ENCODE measurements at regions not wholly inside any gene's neighbourhood (a gene's known extent, or its start where the extent isn't known, plus 50 kb on each side); places are given as distances from the start of the nearest gene placed in this dataset.

GRCh38 chr7:93044147-93044810 lies 73.5 kb downstream of the SAMD9 start:
- intact Hi-C loops (cut with DNase I) = no loop called here
- no peak overlapping the region for H3K4me3 ChIP-seq (ENCODE audit: low read length in 3 of 3)
- FAIRE-seq (no peak), DNase-seq (no peak)
- H3K4me1 ChIP-seq (ENCODE audit: control insufficient read depth in 2 of 3, insufficient read depth in 2 of 3, low read depth in 1 of 3, low read length in 3 of 3) = peaks cover 0 to 2% (median 0%) of the 10 kb centered on the region in 3 donors
- H3K27ac ChIP-seq (ENCODE audit: low read depth in 2 of 2, low read length in 2 of 2) = no peak overlapping the region
- H3K36me3 ChIP-seq (ENCODE audit: control insufficient read depth in 2 of 3, insufficient read depth in 3 of 3, low read length in 3 of 3) = no peaks in the 10 kb centered on the region
- H3K9me3 ChIP-seq (ENCODE audit: control insufficient read depth in 2 of 3, insufficient read depth in 1 of 3, low read length in 3 of 3) = no peaks in the 10 kb centered on the region
- H3K27me3 ChIP-seq (ENCODE audit: control insufficient read depth, insufficient read depth, low read length) = no peaks in the 10 kb centered on the region
- TF ChIP-seq, protein P1, sequence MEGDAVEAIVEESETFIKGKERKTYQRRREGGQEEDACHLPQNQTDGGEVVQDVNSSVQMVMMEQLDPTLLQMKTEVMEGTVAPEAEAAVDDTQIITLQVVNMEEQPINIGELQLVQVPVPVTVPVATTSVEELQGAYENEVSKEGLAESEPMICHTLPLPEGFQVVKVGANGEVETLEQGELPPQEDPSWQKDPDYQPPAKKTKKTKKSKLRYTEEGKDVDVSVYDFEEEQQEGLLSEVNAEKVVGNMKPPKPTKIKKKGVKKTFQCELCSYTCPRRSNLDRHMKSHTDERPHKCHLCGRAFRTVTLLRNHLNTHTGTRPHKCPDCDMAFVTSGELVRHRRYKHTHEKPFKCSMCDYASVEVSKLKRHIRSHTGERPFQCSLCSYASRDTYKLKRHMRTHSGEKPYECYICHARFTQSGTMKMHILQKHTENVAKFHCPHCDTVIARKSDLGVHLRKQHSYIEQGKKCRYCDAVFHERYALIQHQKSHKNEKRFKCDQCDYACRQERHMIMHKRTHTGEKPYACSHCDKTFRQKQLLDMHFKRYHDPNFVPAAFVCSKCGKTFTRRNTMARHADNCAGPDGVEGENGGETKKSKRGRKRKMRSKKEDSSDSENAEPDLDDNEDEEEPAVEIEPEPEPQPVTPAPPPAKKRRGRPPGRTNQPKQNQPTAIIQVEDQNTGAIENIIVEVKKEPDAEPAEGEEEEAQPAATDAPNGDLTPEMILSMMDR (IDR thresholded peaks at IDR 0.05; ENCODE audit: borderline replicate concordance, extremely low read depth, insufficient read depth) = no peak
- H3K9ac ChIP-seq (ENCODE audit: low read length in 3 of 3) = no peak overlapping the region

- TF ChIP-seq, protein P1 (IDR thresholded peaks at IDR 0.05; ENCODE audit: borderline replicate concordance, extremely low read depth, insufficient read depth) = no peak
- no peak for FAIRE-seq
Measured at GRCh38 chr7:93043385-93043985, 74.3 kb downstream of the SAMD9 start.

DNA sequence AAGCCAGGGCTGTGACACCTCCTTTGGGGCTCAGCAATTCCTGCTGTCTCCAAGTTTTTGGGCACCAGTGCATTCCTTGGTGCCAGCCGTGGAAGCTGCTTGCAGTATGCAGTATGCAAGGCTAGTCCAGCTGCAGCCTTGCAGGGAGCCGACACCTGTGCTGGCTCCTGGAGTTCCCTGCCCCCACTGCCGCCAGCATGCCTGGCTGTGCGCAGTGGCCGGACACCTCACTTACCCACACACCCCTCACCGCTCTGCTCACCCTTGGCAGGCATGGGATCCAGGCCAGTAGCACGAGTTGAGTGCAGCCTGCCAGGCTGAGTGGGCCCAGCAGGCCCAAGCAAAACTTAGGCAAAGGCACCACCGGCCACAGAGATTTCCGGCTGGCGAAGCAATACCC lies 77.4 kb downstream of the SAMD9 start:
- FAIRE-seq = no peak
- Histone ChIP-seq H3K4me3 (ENCODE audit: low read length in 3 of 3) (no peak overlapping the region), H3K36me3 (ENCODE audit: control insufficient read depth in 2 of 3, insufficient read depth in 3 of 3, low read length in 3 of 3) (no peaks in the 10 kb centered on the region), H3K9me3 (ENCODE audit: control insufficient read depth in 2 of 3, insufficient read depth in 1 of 3, low read length in 3 of 3) (no peaks in the 10 kb centered on the region), H3K4me1 (ENCODE audit: control insufficient read depth in 2 of 3, insufficient read depth in 2 of 3, low read depth in 1 of 3, low read length in 3 of 3) (peaks cover 0 to 2% (median 0%) of the 10 kb centered on the region in 3 donors), H3K27ac (ENCODE audit: low read depth in 2 of 2, low read length in 2 of 2) (no peak overlapping the region), H3K9ac (ENCODE audit: low read length in 3 of 3) (no peak overlapping the region), H3K27me3 (ENCODE audit: control insufficient read depth, insufficient read depth, low read length) (no peaks in the 10 kb centered on the region)
- TF ChIP-seq, protein P1 (IDR thresholded peaks at IDR 0.05; ENCODE audit: borderline replicate concordance, extremely low read depth, insufficient read depth) = no peak
- DNase-seq = no peak
- intact Hi-C loops (cut with DNase I) = no loop called here

More at GRCh38 chr7:93043385-93043985, 74.3 kb downstream of the SAMD9 start:
- peak in 4 of 5 donors; percentile 76 to 86 (median 82) for DNase-seq
- intact Hi-C loops (cut with DNase I) = no loop called here
- Histone ChIP-seq H3K27me3 (ENCODE audit: control insufficient read depth, insufficient read depth, low read length) (no peaks in the 10 kb centered on the region), H3K9ac (ENCODE audit: low read length in 3 of 3) (no peak overlapping the region), H3K4me1 (ENCODE audit: control insufficient read depth in 2 of 3, insufficient read depth in 2 of 3, low read depth in 1 of 3, low read length in 3 of 3) (peaks cover 0 to 2% (median 0%) of the 10 kb centered on the region in 3 donors), H3K36me3 (ENCODE audit: control insufficient read depth in 2 of 3, insufficient read depth in 3 of 3, low read length in 3 of 3) (no peaks in the 10 kb centered on the region), H3K27ac (ENCODE audit: low read depth in 2 of 2, low read length in 2 of 2) (no peak overlapping the region), H3K4me3 (ENCODE audit: low read length in 3 of 3) (no peak overlapping the region), H3K9me3 (ENCODE audit: control insufficient read depth in 2 of 3, insufficient read depth in 1 of 3, low read length in 3 of 3) (no peaks in the 10 kb centered on the region)
